NCI-H2107 treated with DMSO at 0.1 percent for 48 hours (cell line): ENCODE measurements at regions not wholly inside any gene's neighbourhood (a gene's known extent, or its start where the extent isn't known, plus 50 kb on each side); places are given as distances from the start of the nearest gene placed in this dataset.
"Not testable (repeated sequence)": the region's sequence is repeated elsewhere in the genome, so short reads cannot be mapped to it uniquely, and the experiment has no call there.

Source experiments
- DNase-seq: peaks from one replicate; lab custom pipeline; 2025; ENCODE audit not compliant: unreplicated experiment; lab: John Stamatoyannopoulos, UW

DNA sequence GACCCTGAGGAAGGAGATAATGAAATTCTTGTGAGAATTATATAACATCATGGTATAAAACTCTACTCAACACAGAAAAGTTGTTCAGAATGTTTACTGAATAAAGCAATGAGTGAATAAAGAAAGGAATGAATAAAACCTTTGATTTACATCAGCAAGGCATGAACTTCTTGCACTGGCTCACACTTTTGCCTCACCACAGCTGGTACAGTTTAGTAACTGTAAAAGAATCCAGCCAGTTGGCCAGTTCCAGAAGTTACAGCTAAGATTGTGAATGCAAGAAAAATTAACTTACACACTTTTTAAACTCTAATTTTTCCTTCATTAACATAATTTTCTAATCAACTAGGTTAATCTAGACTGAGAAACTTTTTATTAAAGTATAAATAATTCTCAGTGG is 490.9 kb downstream of the NFIB start:
- no peak for DNase-seq

- DNase-seq = no peak
Observed at GRCh38 chr9:13817754-13818278, 496.1 kb downstream of the NFIB start.

DNA sequence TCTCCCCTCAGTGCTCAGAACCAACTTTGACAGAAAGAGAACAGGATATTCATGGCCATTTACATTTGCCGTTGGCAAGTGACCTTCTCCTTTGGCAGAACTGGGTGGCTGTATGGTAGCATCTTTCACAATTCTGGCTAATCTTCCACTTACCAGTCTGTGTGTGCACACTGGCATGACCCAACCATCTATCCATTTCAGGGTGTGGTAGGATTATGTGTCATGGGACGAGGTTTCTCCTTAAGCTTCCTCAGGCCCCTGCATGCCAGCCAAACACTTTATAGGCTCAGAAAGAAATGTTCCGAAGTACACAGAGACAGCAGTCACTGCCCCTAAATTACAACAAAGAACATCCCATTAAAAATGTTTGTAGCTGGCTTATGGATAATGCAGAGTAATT is 497.1 kb downstream of the NFIB start:
- no peak for DNase-seq

- DNase-seq = no peak
Observed at GRCh38 chr9:13814647-13815400, 499.1 kb downstream of the NFIB start.

DNA sequence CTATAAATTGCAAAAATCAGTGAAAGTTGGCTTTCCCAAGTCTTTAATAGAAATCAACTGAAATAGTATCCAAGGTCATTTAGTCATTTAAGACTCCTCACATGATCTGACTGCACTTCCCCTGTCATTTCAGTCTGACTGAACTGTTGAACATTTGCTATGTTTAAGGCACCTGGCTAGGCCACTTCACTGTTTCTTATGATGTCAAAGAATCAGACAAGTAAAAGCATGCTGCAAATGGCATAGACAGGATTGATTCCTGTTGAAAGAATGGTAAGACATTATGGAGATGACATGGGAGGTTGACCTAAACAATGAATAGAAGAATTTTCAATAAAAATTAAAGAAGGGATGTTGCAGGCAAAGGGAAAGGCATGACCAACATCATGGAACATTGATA is 502.1 kb downstream of the NFIB start:
- DNase-seq = no peak

- no peak for DNase-seq
Observed at GRCh38 chr9:13810510-13810909, 503.4 kb downstream of the NFIB start.

DNA sequence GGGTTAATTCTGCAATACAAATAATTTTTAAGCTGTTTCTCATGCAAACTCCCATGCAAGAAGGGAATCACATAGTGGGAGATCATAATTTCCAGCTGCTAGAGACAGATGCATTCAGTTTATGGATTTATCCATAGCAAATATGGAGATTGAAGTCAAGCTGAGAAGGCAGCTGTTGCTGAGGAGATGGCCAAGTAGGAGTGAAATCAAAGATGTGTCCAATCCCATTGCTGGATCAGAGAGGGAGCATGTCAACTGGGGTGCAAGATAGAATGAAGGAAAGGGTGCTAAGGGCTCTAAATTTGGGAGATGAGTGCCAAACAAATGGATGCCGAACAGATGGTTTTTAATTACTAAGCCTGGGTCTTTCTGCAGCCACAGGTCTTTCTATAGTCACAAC is 504.5 kb downstream of the NFIB start:
- no peak for DNase-seq

GRCh38 chr9:13807118-13807517 is 506.8 kb downstream of the NFIB start:
- no peak for DNase-seq

DNA sequence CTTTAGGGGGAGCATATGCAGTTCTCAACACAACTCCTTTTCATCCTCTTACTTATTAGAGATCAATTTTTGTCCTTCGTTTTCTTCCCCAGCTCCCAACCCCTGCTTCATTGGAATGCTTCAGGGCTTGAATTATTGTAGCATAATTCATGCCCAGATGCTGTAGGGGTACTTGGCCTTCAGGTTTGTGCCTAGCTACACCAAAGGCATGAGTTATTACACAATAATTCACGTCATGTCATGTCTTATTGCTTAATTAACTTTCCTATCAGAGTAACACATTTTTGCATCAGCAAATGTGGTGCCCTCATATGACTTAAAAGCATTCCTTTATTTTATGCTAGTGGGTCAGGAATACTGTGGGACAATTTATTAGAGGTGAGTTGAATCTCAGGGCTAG is 507.2 kb downstream of the NFIB start:
- no peak for DNase-seq

GRCh38 chr9:13805546-13805945 is 508.4 kb downstream of the NFIB start:
- DNase-seq = no peak

- no peak for DNase-seq
Observed at GRCh38 chr9:13804532-13804931, 509.4 kb downstream of the NFIB start.

- DNase-seq = no peak
Observed at GRCh38 chr9:13800776-13801175, 513.2 kb downstream of the NFIB start.

- not testable (repeated sequence) for DNase-seq
Observed at GRCh38 chr9:13797701-13798100, 516.2 kb downstream of the NFIB start.

- DNase-seq = no peak
Observed at GRCh38 chr9:13791816-13792215, 512.3 kb upstream of the MPDZ start.

DNA sequence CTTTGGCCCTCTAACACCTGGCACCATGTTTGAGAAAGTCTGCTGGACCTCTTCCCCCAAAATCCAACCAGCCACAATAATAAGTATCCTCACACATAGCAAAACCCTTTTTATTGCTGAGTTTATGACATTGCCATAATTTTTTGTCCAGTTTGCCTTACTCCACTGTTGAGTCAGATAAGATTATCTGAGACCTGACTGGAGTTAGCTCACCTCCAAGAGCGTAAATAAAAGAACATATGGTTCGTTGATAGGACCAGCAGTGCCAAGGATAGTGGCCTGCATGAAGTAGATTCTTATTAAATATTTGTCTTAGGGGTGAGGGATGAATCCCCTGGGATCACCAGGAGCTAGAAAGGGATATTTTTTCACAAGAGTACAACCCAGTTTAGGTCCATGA is 510.6 kb upstream of the MPDZ start:
- no peak for DNase-seq

GRCh38 chr9:13787234-13787833 is 507.8 kb upstream of the MPDZ start:
- no peak for DNase-seq

DNA sequence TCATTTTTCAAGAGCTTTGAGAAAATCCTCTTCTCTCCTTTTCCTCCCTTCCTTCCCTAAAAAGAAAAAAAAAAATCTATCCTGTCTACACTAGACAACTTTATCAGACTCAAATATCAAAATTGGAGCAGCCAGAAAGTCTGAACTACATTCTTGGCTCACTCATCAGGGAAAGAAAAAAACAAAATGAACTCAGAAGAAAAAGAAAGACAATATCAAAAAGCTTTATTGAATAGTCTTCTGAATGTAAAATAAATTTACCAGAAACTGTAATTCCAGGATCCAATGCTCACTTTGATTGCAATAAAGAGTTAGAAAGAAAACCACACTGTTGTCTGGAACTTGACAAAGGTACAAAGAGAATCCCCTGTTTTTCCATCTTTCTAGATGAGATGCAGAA is 507.2 kb upstream of the MPDZ start:
- no peak for DNase-seq

DNA sequence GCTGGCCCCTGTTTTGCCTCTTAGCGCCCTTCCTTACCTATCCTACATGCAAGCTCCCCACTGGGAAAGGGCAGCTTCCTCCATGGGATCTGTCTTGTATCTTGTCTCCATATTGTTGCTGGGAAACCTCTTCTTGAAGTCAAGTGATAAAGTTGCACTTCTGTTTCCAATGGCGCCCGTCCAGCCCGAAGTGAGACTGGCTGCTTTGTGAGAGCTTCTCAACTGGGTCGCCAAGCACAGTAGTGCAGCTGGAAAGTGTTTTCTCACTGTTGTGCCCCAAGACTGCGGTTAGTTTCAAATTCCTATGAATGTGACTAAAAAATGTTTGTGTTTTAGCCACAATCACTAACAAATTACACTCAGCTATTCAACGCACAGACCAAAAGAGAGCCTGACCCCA is 506.6 kb upstream of the MPDZ start:
- DNase-seq = no peak

DNA sequence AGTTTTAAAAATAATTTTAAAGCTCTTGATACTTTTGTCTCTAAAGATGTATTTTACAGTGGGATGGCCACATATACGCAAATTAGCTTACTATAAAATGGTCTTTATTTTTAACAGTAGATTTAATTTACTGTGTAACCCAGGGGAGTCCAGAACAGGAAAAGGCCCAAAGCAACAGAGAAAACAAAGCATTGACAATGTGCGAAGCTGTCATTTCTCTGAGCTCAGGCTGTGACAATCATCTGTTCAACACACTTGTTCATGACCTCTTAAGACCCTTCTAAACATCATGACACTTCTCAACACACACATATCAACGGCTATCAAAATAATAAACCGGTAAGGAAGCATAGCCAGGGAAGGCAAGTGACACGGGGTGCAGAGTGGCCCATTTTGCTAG is 499.6 kb upstream of the MPDZ start:
- no peak for DNase-seq

GRCh38 chr9:13778631-13779030 is 499.1 kb upstream of the MPDZ start:
- no peak for DNase-seq

DNA sequence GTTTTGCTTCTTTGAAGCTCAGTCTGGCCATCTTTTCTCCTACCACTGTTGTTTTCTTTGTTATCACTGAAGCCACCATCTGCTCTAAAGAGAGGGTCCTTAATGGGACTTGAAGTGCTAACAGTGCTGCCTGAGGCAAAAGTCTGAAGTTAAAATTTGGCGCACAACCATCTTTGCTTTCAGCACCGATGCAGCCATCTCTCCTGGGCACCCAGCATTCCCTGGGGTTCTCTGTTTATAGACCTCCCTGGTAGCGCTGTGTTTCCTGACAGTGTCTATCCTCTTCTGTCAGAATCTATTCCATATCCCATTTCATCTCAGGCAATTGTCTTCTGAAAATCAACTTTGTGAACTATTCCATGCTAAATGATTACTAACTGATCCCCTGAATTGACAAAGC is 491.5 kb upstream of the MPDZ start:
- no peak for DNase-seq

DNA sequence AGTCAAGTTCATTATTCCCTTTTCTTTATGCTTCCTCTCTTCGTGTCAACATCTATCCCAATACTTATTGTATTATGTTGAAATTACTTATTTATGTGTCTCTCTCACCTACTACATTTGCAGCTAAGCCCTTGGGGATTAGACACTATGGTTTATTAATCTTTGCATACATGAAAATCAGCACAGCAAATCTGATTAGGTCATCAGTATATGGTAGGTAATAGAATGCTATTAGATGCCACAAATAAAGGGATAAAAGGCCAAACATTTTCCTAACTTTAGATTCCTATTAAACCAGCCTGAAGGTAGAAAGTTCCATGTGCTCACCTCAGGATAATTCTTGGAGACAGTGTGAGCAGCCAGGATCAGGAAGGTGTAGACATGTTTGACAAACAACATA is 490.1 kb upstream of the MPDZ start:
- no peak for DNase-seq

DNA sequence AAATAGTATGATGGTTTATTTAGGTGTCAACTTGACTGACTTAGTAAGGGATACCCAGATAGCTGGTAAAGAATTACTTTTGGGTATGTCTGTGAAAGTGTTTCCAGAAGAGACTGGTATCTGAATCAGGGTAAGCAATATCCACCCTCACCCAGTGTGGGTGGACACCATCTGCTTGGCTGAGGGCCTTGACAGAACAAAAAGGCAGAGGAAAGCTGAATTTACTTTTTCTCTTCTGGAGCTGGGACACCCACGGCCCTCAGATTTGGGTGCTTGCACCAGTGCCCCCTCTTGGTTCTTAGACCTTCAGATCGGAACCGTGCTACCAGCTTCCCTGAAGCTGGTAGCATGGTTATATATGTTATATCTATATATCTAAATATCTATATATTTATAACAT is 489.5 kb upstream of the MPDZ start:
- no peak for DNase-seq
